Keratinocyte (primary cell): ENCODE measurements at regions not wholly inside any gene's neighbourhood (a gene's known extent, or its start where the extent isn't known, plus 50 kb on each side); places are given as distances from the start of the nearest gene placed in this dataset.

Source experiments
- DNase-seq: peaks from one replicate; pipeline ENCODE4 v3.0.0-alpha.2; 2011; ENCODE audit warnings: low read depth, missing footprints, low spot score
- FAIRE-seq: peaks from 2 replicates; lab custom pipeline; 2011; peaks lifted over from hg19 to GRCh38; lab: Jason Lieb, UNC
- H2AFZ ChIP-seq: 2 replicates; pipeline ENCODE4 v1.6.0; 2012; ENCODE audit warnings: low read length, control low read depth, inconsistent platforms; ENCODE audit not compliant: control insufficient read depth
- H3K27ac ChIP-seq: 2 replicates; pipeline ENCODE4 v1.5.1; 2011; ENCODE audit warnings: low read length; ENCODE audit not compliant: control insufficient read depth, insufficient read depth
- H3K27me3 ChIP-seq: 3 replicates; pipeline ENCODE4 v1.6.0; 2011; ENCODE audit warnings: low read length; ENCODE audit not compliant: control insufficient read depth, insufficient read depth; ENCODE audit errors: extremely low read depth
- H3K36me3 ChIP-seq, 2 experiments: 2 replicates in 1 of 2; 3 replicates in 1 of 2; pipeline ENCODE4 v1.5.1; 2011; ENCODE audit warnings: low read length in 2 of 2, mild to moderate bottlenecking in 1 of 2; ENCODE audit not compliant: control insufficient read depth in 2 of 2, insufficient read depth in 2 of 2; ENCODE audit errors: extremely low read depth in 1 of 2
- H3K4me1 ChIP-seq: 3 replicates; pipeline ENCODE4 v1.5.1; 2011; ENCODE audit warnings: low read length; ENCODE audit not compliant: control insufficient read depth, insufficient read depth; ENCODE audit errors: extremely low read depth
- H3K4me2 ChIP-seq: 3 replicates; pipeline ENCODE4 v1.6.0; 2011; ENCODE audit warnings: low read depth, low read length; ENCODE audit not compliant: control insufficient read depth, insufficient read depth; ENCODE audit errors: extremely low read depth
- H3K4me3 ChIP-seq, 3 experiments: fragments of 200-600 bp in 1 of 3; sonication (generic) in 1 of 3; 2 replicates in 2 of 3; 3 replicates in 1 of 3; pipeline ENCODE4 v1.5.1; 2011 to 2016; ENCODE audit warnings: low read length in 3 of 3, mild to moderate bottlenecking in 3 of 3, control low read depth in 2 of 3, inconsistent platforms in 1 of 3, low read depth in 1 of 3, mixed read lengths in 1 of 3, mixed run types in 1 of 3, moderate library complexity in 1 of 3; ENCODE audit not compliant: control insufficient read depth in 2 of 3, insufficient read depth in 2 of 3; ENCODE audit errors: extremely low read depth in 1 of 3
- H3K79me2 ChIP-seq: 2 replicates; pipeline ENCODE4 v1.6.0; 2012; ENCODE audit warnings: low read length; ENCODE audit not compliant: control insufficient read depth, insufficient read depth
- H3K9ac ChIP-seq: 3 replicates; pipeline ENCODE4 v1.6.0; 2011; ENCODE audit warnings: low read length; ENCODE audit not compliant: control insufficient read depth, insufficient read depth; ENCODE audit errors: extremely low read depth
- H3K9me1 ChIP-seq: 3 replicates; pipeline ENCODE4 v1.6.0; 2011; ENCODE audit warnings: low read length; ENCODE audit not compliant: control insufficient read depth, insufficient read depth; ENCODE audit errors: extremely low read depth
- H3K9me3 ChIP-seq: 2 replicates; pipeline ENCODE4 v1.5.1; 2012; ENCODE audit warnings: low read depth, low read length; ENCODE audit not compliant: control insufficient read depth
- H4K20me1 ChIP-seq: 3 replicates; pipeline ENCODE4 v1.6.0; 2011; ENCODE audit warnings: low read length; ENCODE audit not compliant: control insufficient read depth, insufficient read depth; ENCODE audit errors: extremely low read depth
- CTCF ChIP-seq, 3 experiments: IDR thresholded peaks in 1 of 3; conservative IDR thresholded peaks in 1 of 3; optimal IDR thresholded peaks in 1 of 3; 2 replicates in 2 of 3; 3 replicates in 1 of 3; pipeline versions ENCODE3 to v1.5.1; 2011; ENCODE audit warnings: low read length in 3 of 3, mild to moderate bottlenecking in 3 of 3, moderate library complexity in 2 of 3, control low read depth in 1 of 3, inconsistent platforms in 1 of 3; ENCODE audit not compliant: insufficient read depth in 2 of 3; ENCODE audit errors: extremely low read depth in 1 of 3
- EZH2 ChIP-seq: IDR thresholded peaks from one replicate; pipeline ENCODE4 v1.6.1; 2012; ENCODE audit warnings: inconsistent platforms, mild to moderate bottlenecking, low read length, moderate library complexity
- dilution Hi-C: fragments of 300-500 bp; cut with MboI; formaldehyde crosslinking; loops from one replicate; pipeline ENCODE4 v1.7.0; 2020; ENCODE audit warnings: low sequenced_read_pairs; ENCODE audit not compliant: extremely low pct_ligation_motif_present

- no peak overlapping the region for H3K9ac ChIP-seq
- H4K20me1 ChIP-seq = no peaks in the 10 kb centered on the region
- no peaks in the 10 kb centered on the region for H3K9me3 ChIP-seq
- no peaks in the 10 kb centered on the region for H3K4me1 ChIP-seq
- H3K27ac ChIP-seq = no peak overlapping the region
- no peak overlapping the region for H3K4me2 ChIP-seq
- no peaks in the 10 kb centered on the region for H3K27me3 ChIP-seq
- H2AFZ ChIP-seq = no peak overlapping the region
- H3K4me3 ChIP-seq = no peak overlapping the region
- no peak for TF ChIP-seq CTCF (optimal IDR thresholded peaks at IDR 0.05 in 1 of 3, IDR thresholded peaks at IDR 0.05 in 1 of 3, conservative IDR thresholded peaks at IDR 0.05 in 1 of 3; ENCODE audit: extremely low read depth in 1 of 3, insufficient read depth in 2 of 3, low read length in 3 of 3)
- no peak for TF ChIP-seq EZH2
- DNase-seq (no peak), FAIRE-seq (no peak)
- H3K79me2 ChIP-seq = no peaks in the 10 kb centered on the region
- H3K36me3 ChIP-seq = no peaks in the 10 kb centered on the region
- H3K9me1 ChIP-seq = no peaks in the 10 kb centered on the region
- dilution Hi-C loops = no loop called here
These were observed 96.4 kb upstream of the ATP11B start for GRCh38 chr3:182696916-182697315.

GRCh38 chr3:182697345-182697919 lies 95.9 kb upstream of the ATP11B start:
- FAIRE-seq (no peak), DNase-seq (no peak)
- Histone ChIP-seq H3K27ac (no peak overlapping the region), H3K27me3 (no peaks in the 10 kb centered on the region), H3K9me3 (no peaks in the 10 kb centered on the region), H3K36me3 (no peaks in the 10 kb centered on the region), H4K20me1 (no peaks in the 10 kb centered on the region), H2AFZ (no peak overlapping the region), H3K9ac (no peak overlapping the region), H3K4me2 (no peak overlapping the region), H3K4me1 (no peaks in the 10 kb centered on the region), H3K9me1 (no peaks in the 10 kb centered on the region), H3K4me3 (no peak overlapping the region), H3K79me2 (no peaks in the 10 kb centered on the region)
- dilution Hi-C loops = no loop called here
- TF ChIP-seq CTCF (optimal IDR thresholded peaks at IDR 0.05 in 1 of 3, IDR thresholded peaks at IDR 0.05 in 1 of 3, conservative IDR thresholded peaks at IDR 0.05 in 1 of 3; ENCODE audit: extremely low read depth in 1 of 3, insufficient read depth in 2 of 3, low read length in 3 of 3) (no peak), EZH2 (no peak)
